ENCODE measurements at regions not wholly inside any gene's neighbourhood (a gene's known extent, or its start where the extent isn't known, plus 50 kb on each side); places are given as distances from the start of the nearest gene placed in this dataset.
"Not testable (repeated sequence)": the region's sequence is repeated elsewhere in the genome, so short reads cannot be mapped to it uniquely, and the experiment has no call there.

DNA sequence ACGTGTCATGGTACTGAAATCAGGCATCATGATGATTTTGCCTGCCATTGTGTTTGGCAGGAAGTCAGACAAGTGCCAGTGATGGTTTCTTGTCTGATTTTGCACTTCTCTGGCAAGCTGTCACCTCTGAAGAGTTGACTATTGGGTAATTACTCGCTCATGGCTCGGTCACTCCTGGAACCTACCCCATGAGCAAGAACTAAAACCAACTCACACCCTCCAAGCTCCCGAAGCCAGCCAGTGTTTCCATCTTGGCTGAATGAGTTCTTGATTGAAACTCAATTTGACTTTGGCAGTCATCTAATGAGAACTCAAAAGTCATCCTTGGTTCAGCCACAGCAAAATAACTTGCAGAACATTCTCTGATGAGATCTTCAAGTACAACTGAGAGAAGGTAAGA, 103.4 kb downstream of the TBC1D26 start:
- H3K4me1 ChIP-seq (ENCODE audit: control insufficient read depth in 2 of 2, insufficient read depth in 2 of 2, low read length in 2 of 2); H3K36me3 ChIP-seq (ENCODE audit: control insufficient read depth in 2 of 2, insufficient read depth in 2 of 2, low read length in 2 of 2); H3K27ac ChIP-seq (ENCODE audit: low read depth in 2 of 2, low read length in 2 of 2); H3K4me3 ChIP-seq (ENCODE audit: low read length in 2 of 2); H3K9ac ChIP-seq (ENCODE audit: low read depth in 1 of 2, low read length in 2 of 2); H3K9me3 ChIP-seq (ENCODE audit: control insufficient read depth in 2 of 2, low read length in 2 of 2); H3K27me3 ChIP-seq (ENCODE audit: control insufficient read depth in 2 of 2, insufficient read depth in 2 of 2, low read length in 2 of 2): not testable (repeated sequence)

DNA sequence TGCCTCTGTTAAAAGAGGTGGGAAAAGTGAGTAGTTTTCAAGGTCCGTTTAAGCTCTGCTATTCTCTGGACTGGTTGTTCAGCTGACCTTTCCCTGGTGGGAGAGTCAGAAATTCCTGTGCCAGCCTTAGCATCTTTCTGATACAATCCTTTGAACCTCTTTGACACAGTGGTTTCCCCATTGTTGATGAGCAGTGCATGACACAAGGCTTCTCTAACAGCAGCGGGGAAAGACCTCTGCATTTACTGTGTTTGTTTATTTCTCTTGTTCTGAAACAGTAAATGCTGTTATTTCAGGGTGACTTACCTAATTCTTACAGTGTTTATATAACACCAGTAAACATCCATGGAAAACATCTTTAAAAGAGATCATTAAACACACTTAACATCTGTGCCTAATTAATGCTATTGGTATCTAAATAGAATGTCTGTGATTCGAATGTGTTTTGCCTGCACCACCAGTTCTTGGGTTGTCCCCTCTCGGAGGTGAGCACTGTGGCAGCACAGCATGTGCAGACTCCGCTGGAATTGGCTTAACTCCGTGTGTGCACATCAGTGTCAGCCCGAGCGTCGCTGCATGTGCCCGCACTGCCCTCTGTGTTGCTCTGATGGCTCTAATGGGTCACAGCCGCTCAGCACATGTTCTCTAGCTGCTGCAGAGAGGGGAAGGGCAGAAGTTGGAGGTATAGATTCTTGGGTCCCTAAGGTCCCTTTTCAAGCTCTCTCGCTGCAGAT, 104.3 kb downstream of the TBC1D26 start:
- not testable (repeated sequence) for H3K27ac ChIP-seq (ENCODE audit: low read depth in 2 of 2, low read length in 2 of 2); H3K9me3 ChIP-seq (ENCODE audit: control insufficient read depth in 2 of 2, low read length in 2 of 2); H3K36me3 ChIP-seq (ENCODE audit: control insufficient read depth in 2 of 2, insufficient read depth in 2 of 2, low read length in 2 of 2); H3K27me3 ChIP-seq (ENCODE audit: control insufficient read depth in 2 of 2, insufficient read depth in 2 of 2, low read length in 2 of 2); H3K4me1 ChIP-seq (ENCODE audit: control insufficient read depth in 2 of 2, insufficient read depth in 2 of 2, low read length in 2 of 2); H3K4me3 ChIP-seq (ENCODE audit: low read length in 2 of 2); H3K9ac ChIP-seq (ENCODE audit: low read depth in 1 of 2, low read length in 2 of 2)

DNA sequence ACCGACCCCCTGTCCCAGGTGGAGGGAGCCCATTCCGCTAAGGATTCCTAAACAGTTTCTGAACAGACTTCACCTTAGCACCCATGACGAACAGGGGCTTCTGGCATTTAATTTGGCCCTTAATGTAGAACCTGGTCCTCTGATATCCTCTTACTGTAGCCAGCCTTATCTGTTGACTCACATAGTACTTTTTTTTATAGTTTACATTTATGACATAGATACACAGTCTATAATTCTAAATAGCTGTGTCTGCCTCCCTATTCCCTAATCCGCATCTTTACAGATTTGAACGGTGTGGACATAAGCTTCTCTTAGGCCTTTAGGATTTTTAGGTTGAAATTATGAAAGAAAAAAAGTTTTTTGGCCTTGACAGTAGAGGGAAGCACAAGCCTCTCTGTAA, 104.9 kb downstream of the TBC1D26 start:
- not testable (repeated sequence) for H3K27me3 ChIP-seq (ENCODE audit: control insufficient read depth in 2 of 2, insufficient read depth in 2 of 2, low read length in 2 of 2); H3K4me1 ChIP-seq (ENCODE audit: control insufficient read depth in 2 of 2, insufficient read depth in 2 of 2, low read length in 2 of 2); H3K4me3 ChIP-seq (ENCODE audit: low read length in 2 of 2); H3K9me3 ChIP-seq (ENCODE audit: control insufficient read depth in 2 of 2, low read length in 2 of 2); H3K9ac ChIP-seq (ENCODE audit: low read depth in 1 of 2, low read length in 2 of 2); H3K36me3 ChIP-seq (ENCODE audit: control insufficient read depth in 2 of 2, insufficient read depth in 2 of 2, low read length in 2 of 2); H3K27ac ChIP-seq (ENCODE audit: low read depth in 2 of 2, low read length in 2 of 2)

- H3K27ac ChIP-seq (ENCODE audit: low read depth in 2 of 2, low read length in 2 of 2); H3K9ac ChIP-seq (ENCODE audit: low read depth in 1 of 2, low read length in 2 of 2); H3K9me3 ChIP-seq (ENCODE audit: control insufficient read depth in 2 of 2, low read length in 2 of 2); H3K36me3 ChIP-seq (ENCODE audit: control insufficient read depth in 2 of 2, insufficient read depth in 2 of 2, low read length in 2 of 2); H3K4me1 ChIP-seq (ENCODE audit: control insufficient read depth in 2 of 2, insufficient read depth in 2 of 2, low read length in 2 of 2); H3K27me3 ChIP-seq (ENCODE audit: control insufficient read depth in 2 of 2, insufficient read depth in 2 of 2, low read length in 2 of 2); H3K4me3 ChIP-seq (ENCODE audit: low read length in 2 of 2): not testable (repeated sequence)
Observed at GRCh38 chr17:15847447-15848229, 97.3 kb upstream of the ADORA2B start.

GRCh38 chr17:15849054-15849453, 95.9 kb upstream of the ADORA2B start:
- not testable (repeated sequence) for H3K27ac ChIP-seq (ENCODE audit: low read depth in 2 of 2, low read length in 2 of 2)

DNA sequence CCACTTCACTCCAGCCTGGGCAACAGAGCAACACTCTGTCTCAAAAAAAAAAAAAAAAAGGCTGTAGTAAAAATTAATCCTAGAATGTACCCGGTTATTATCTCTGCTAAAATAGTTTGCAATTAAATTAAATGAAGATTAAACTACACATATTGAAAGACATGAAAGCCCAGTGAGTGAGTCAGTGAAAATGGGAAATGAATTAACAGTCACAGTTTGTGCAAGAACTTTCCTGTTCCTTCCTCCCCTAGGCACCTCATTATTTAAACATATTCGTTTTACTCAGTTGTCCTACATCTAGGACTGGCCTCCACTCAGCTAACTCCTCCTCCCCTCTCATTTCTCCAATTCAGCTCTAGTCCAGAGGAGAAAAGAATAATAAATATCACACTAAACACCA, 94.9 kb upstream of the ADORA2B start:
- H3K9me3 ChIP-seq (ENCODE audit: control insufficient read depth in 2 of 2, low read length in 2 of 2); H3K27ac ChIP-seq (ENCODE audit: low read depth in 2 of 2, low read length in 2 of 2); H3K36me3 ChIP-seq (ENCODE audit: control insufficient read depth in 2 of 2, insufficient read depth in 2 of 2, low read length in 2 of 2); H3K4me3 ChIP-seq (ENCODE audit: low read length in 2 of 2); H3K9ac ChIP-seq (ENCODE audit: low read depth in 1 of 2, low read length in 2 of 2); H3K27me3 ChIP-seq (ENCODE audit: control insufficient read depth in 2 of 2, insufficient read depth in 2 of 2, low read length in 2 of 2); H3K4me1 ChIP-seq (ENCODE audit: control insufficient read depth in 2 of 2, insufficient read depth in 2 of 2, low read length in 2 of 2): not testable (repeated sequence)

More at GRCh38 chr17:15849054-15849453, 95.9 kb upstream of the ADORA2B start:
- H3K9me3 ChIP-seq (ENCODE audit: control insufficient read depth in 2 of 2, low read length in 2 of 2); H3K4me3 ChIP-seq (ENCODE audit: low read length in 2 of 2); H3K36me3 ChIP-seq (ENCODE audit: control insufficient read depth in 2 of 2, insufficient read depth in 2 of 2, low read length in 2 of 2); H3K4me1 ChIP-seq (ENCODE audit: control insufficient read depth in 2 of 2, insufficient read depth in 2 of 2, low read length in 2 of 2); H3K27me3 ChIP-seq (ENCODE audit: control insufficient read depth in 2 of 2, insufficient read depth in 2 of 2, low read length in 2 of 2); H3K9ac ChIP-seq (ENCODE audit: low read depth in 1 of 2, low read length in 2 of 2): not testable (repeated sequence)

GRCh38 chr17:15850687-15851086, 94.2 kb upstream of the ADORA2B start:
- H3K9me3 ChIP-seq (ENCODE audit: control insufficient read depth in 2 of 2, low read length in 2 of 2); H3K4me3 ChIP-seq (ENCODE audit: low read length in 2 of 2); H3K9ac ChIP-seq (ENCODE audit: low read depth in 1 of 2, low read length in 2 of 2); H3K4me1 ChIP-seq (ENCODE audit: control insufficient read depth in 2 of 2, insufficient read depth in 2 of 2, low read length in 2 of 2); H3K27me3 ChIP-seq (ENCODE audit: control insufficient read depth in 2 of 2, insufficient read depth in 2 of 2, low read length in 2 of 2); H3K27ac ChIP-seq (ENCODE audit: low read depth in 2 of 2, low read length in 2 of 2); H3K36me3 ChIP-seq (ENCODE audit: control insufficient read depth in 2 of 2, insufficient read depth in 2 of 2, low read length in 2 of 2): not testable (repeated sequence)

DNA sequence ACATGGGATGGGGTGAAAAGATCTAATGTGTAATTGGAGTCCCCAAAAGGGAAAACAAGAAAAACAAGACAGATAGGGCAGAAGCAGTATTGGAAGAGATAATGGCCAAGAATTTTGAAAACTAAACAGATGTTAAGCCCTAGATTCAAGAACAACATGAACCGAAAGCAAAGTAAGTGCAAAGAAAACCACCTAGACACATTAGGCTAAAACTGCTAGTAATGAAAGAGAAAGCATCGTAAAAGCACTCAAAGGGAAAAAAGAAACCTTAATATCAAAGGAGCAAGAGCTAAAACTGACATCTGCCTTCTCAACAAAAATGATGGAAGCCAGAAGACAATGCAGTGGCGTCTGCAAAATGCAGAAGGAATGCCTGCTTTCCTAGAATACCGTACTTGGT, 92.1 kb upstream of the ADORA2B start:
- not testable (repeated sequence) for H3K36me3 ChIP-seq (ENCODE audit: control insufficient read depth in 2 of 2, insufficient read depth in 2 of 2, low read length in 2 of 2); H3K9me3 ChIP-seq (ENCODE audit: control insufficient read depth in 2 of 2, low read length in 2 of 2); H3K27ac ChIP-seq (ENCODE audit: low read depth in 2 of 2, low read length in 2 of 2); H3K4me3 ChIP-seq (ENCODE audit: low read length in 2 of 2); H3K9ac ChIP-seq (ENCODE audit: low read depth in 1 of 2, low read length in 2 of 2); H3K4me1 ChIP-seq (ENCODE audit: control insufficient read depth in 2 of 2, insufficient read depth in 2 of 2, low read length in 2 of 2); H3K27me3 ChIP-seq (ENCODE audit: control insufficient read depth in 2 of 2, insufficient read depth in 2 of 2, low read length in 2 of 2)

DNA sequence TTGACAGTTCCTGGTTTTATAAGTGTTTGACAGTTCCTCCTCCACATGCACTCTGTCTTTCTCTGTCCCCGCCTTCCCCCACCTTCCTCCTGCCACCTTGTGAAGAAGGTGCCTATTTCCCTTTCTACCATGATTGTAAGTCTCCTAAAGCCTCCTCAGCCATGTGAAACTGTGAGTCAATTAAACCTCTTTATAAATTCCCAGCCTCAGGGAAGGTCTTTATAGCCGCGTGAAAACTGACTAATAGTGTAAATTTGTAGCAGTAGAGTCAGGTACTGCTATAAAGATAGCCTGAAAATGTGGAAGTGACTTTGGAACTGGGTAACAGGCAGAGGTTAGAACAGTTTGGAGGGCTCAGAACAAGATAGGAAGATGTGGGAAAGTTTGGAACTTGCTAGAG, 88.7 kb upstream of the ADORA2B start:
- not testable (repeated sequence) for H3K4me3 ChIP-seq (ENCODE audit: low read length in 2 of 2); H3K9me3 ChIP-seq (ENCODE audit: control insufficient read depth in 2 of 2, low read length in 2 of 2); H3K9ac ChIP-seq (ENCODE audit: low read depth in 1 of 2, low read length in 2 of 2); H3K4me1 ChIP-seq (ENCODE audit: control insufficient read depth in 2 of 2, insufficient read depth in 2 of 2, low read length in 2 of 2); H3K27me3 ChIP-seq (ENCODE audit: control insufficient read depth in 2 of 2, insufficient read depth in 2 of 2, low read length in 2 of 2); H3K27ac ChIP-seq (ENCODE audit: low read depth in 2 of 2, low read length in 2 of 2); H3K36me3 ChIP-seq (ENCODE audit: control insufficient read depth in 2 of 2, insufficient read depth in 2 of 2, low read length in 2 of 2)

DNA sequence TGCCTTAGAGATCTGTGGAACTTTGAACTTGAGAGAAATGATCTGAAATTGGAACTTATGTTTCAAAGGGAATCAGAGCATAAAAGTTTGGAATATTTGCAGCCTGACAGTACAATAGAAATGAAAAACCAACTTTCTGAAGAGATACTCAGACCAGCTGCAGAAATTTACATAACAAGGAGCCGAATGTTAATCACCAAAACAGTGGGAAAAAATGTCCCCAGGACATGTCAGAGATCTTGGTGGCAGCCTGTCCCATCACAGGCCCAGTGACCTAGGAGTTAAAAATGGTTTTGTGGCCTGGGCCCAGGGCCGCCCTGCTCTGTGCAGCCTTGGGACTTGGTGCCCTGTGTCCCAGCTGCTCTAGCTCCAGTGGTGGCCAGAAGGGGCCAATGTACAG, 88.2 kb upstream of the ADORA2B start:
- H3K27me3 ChIP-seq (ENCODE audit: control insufficient read depth in 2 of 2, insufficient read depth in 2 of 2, low read length in 2 of 2); H3K9me3 ChIP-seq (ENCODE audit: control insufficient read depth in 2 of 2, low read length in 2 of 2); H3K4me1 ChIP-seq (ENCODE audit: control insufficient read depth in 2 of 2, insufficient read depth in 2 of 2, low read length in 2 of 2); H3K9ac ChIP-seq (ENCODE audit: low read depth in 1 of 2, low read length in 2 of 2); H3K4me3 ChIP-seq (ENCODE audit: low read length in 2 of 2); H3K27ac ChIP-seq (ENCODE audit: low read depth in 2 of 2, low read length in 2 of 2); H3K36me3 ChIP-seq (ENCODE audit: control insufficient read depth in 2 of 2, insufficient read depth in 2 of 2, low read length in 2 of 2): not testable (repeated sequence)
